Spinal cord (tissue), 9 donors: ENCODE measurements at regions not wholly inside any gene's neighbourhood (a gene's known extent, or its start where the extent isn't known, plus 50 kb on each side); places are given as distances from the start of the nearest gene placed in this dataset.

Experiments used
- DNase-seq, 6 donors: peaks; one replicate each; pipeline versions ENCODE4 v3.0.0 to v3.0.0-alpha.2; 2013 to 2015; ENCODE audit warnings: low spot score in 6 of 6, low read depth in 4 of 6
- H3K27ac ChIP-seq: one replicate; pipeline ENCODE4 v1.5.1; 2013; ENCODE audit warnings: low read depth, low read length, control low read depth
- H3K27me3 ChIP-seq: one replicate; pipeline ENCODE4 v1.6.1; 2013; ENCODE audit warnings: low read length; ENCODE audit not compliant: control insufficient read depth, insufficient read depth
- H3K36me3 ChIP-seq: one replicate; pipeline ENCODE4 v1.6.1; 2013; ENCODE audit warnings: low read length; ENCODE audit not compliant: control insufficient read depth, insufficient read depth
- H3K4me1 ChIP-seq: one replicate; pipeline ENCODE4 v1.6.1; 2013; ENCODE audit warnings: low read length; ENCODE audit not compliant: control insufficient read depth, insufficient read depth
- H3K4me3 ChIP-seq: one replicate; pipeline ENCODE4 v1.5.1; 2013; ENCODE audit warnings: low read depth, low read length, control low read depth
- H3K9me3 ChIP-seq: one replicate; pipeline ENCODE4 v1.6.1; 2013; ENCODE audit warnings: low read length; ENCODE audit not compliant: control insufficient read depth, insufficient read depth
- WGBS: methylation state at CpG from one replicate; pipeline ENCODE4 v1.1.5; 2013; ENCODE audit warnings: missing lambda C conversion rate; ENCODE audit not compliant: insufficient coverage; 5-methylcytosine and 5-hydroxymethylcytosine counted together
- donor health status: healthy.

DNA sequence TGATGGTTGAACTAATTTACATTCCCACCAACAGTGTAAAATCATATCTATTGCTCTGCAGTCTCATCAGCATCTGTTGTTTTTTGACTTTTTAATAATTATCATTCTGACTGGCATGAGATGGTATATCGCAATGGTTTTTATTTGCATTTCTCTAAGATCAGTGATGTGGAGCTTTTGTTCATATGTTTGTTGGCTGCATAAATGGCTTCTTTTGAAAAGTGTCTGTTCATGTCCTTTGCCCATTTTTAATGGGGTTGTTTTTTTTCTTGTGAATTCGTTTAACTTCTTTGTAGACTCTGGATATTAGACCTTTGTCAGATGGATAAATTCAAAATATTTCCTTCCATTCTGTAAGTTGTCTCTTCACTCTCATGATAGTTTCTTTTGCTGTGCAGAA lies 115.2 kb upstream of the CDH12 start:
- Histone ChIP-seq H3K36me3 (no peaks in the 10 kb centered on the region), H3K4me3 (no peak overlapping the region), H3K27me3 (no peaks in the 10 kb centered on the region), H3K9me3 (peaks cover 3% of the 10 kb centered on the region), H3K4me1 (no peaks in the 10 kb centered on the region), H3K27ac (no peak overlapping the region)
- 100% methylated on average over 1 of the region's 2 CpGs for WGBS
- DNase-seq, result no peak

DNA sequence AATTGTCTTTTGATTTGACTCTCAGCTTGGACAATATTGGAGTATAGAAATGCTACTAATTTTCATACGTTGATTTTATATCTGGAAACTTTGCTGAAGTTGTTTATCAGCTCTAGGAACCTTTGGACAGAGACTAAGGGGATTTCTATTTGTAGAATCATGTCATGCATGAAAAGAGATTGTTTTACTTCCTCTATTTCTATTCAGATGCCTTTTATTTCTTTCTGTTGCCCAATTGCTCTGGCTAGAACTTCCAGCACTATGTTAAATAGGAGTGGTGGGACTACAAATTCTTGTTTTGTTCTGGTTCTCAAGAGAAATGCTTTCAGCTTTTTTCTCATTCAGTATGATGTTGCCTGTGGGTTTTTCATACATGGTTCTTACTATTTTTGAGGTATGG lies 112.8 kb upstream of the CDH12 start:
- no CpG with 5 or more reads among the region's 1 CpG for WGBS
- Histone ChIP-seq H3K27ac (no peak overlapping the region), H3K36me3 (no peaks in the 10 kb centered on the region), H3K4me3 (no peak overlapping the region), H3K4me1 (no peaks in the 10 kb centered on the region), H3K27me3 (no peaks in the 10 kb centered on the region), H3K9me3 (peaks cover 3% of the 10 kb centered on the region)
- DNase-seq, result no peak

DNA sequence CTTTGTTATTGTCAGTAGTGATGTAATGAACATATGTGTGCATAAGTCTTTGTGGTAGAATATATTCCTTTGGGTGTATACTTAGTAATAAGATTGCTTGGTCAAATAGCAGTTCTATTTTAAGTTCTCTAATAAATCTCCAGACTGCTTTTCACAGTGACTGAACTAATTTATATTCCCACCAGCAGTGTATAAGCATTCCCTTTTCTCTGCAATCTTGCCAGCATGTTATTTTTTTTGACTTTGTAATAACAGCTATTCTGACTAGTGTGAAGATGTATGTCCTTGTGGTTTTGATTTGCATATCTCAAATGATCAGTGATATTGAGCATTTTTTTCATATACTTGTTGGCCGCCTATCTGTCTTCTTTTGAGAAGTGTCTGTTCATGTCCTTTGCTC lies 111.5 kb upstream of the CDH12 start:
- Histone ChIP-seq H3K27me3 (no peaks in the 10 kb centered on the region), H3K27ac (no peak overlapping the region), H3K4me3 (no peak overlapping the region), H3K4me1 (no peaks in the 10 kb centered on the region), H3K36me3 (no peaks in the 10 kb centered on the region), H3K9me3 (peaks cover 3% of the 10 kb centered on the region)
- no CpG with 5 or more reads among the region's 1 CpG for WGBS
- DNase-seq, result no peak

GRCh38 chr5:22958462-22959262 lies 105.5 kb upstream of the CDH12 start:
- no peaks in the 10 kb centered on the region for H3K36me3 ChIP-seq

DNA sequence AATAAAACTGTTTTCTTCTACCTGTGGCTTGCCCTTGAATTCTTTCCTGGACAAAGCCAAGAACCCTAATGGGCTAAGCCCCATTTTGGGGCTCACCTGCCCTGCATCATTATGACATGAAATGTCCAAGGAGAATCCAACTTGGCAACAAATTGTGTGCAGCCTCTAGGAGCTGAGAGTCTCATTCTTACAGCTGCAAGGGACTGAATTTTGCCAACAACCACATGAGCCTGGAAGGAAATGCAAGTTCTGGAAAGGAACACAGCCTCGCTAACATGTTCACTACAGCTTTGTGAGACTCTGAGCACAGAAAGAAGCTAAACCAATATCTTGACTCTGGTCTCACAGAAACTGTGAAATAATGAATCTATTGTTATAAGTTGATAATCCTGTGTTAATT lies 94.8 kb upstream of the CDH12 start:
- no peaks in the 10 kb centered on the region for H3K4me1 ChIP-seq
- DNase-seq, result no peak
- WGBS, result no CpG with 5 or more reads among the region's 1 CpG

More at GRCh38 chr5:22958462-22959262, 105.5 kb upstream of the CDH12 start:
- DNase-seq, result peak in 1 of 6 donors; percentile 20
- WGBS, result no CpG with 5 or more reads among the region's 3 CpGs
- no peaks in the 10 kb centered on the region for H3K9me3 ChIP-seq
- no peak overlapping the region for H3K4me3 ChIP-seq
- no peaks in the 10 kb centered on the region for H3K4me1 ChIP-seq
- no peak overlapping the region for H3K27ac ChIP-seq
- H3K27me3 ChIP-seq, result no peaks in the 10 kb centered on the region

DNA sequence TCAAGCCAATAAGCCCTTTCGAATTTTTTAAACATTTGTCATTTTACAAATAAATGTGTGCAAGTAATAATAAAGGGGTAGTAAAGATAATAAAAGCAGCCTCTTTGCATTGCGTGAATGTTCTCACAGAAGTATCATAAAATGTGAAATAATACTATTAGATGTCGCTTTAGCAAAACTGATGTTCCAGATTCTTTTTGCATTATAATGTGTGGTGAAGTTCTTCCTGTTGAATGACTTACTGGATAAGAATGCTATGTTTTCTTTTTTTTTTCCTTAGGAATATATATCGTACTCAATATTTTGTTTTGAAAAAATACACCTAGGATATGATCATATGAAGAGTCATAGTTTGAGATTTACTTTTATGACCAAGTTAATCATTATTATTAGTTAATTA lies 85.2 kb upstream of the CDH12 start:
- Histone ChIP-seq H3K9me3 (no peaks in the 10 kb centered on the region), H3K4me3 (no peak overlapping the region), H3K36me3 (no peaks in the 10 kb centered on the region), H3K27ac (no peak overlapping the region), H3K27me3 (no peaks in the 10 kb centered on the region), H3K4me1 (no peaks in the 10 kb centered on the region)
- no CpG with 5 or more reads among the region's 4 CpGs for WGBS
- DNase-seq, result peak in 1 of 6 donors; percentile 8

More for the DNA sequence above, 94.8 kb upstream of the CDH12 start:
- Histone ChIP-seq H3K9me3 (no peaks in the 10 kb centered on the region), H3K4me3 (no peak overlapping the region), H3K27ac (no peak overlapping the region), H3K27me3 (no peaks in the 10 kb centered on the region), H3K36me3 (no peaks in the 10 kb centered on the region)

GRCh38 chr5:22928821-22929482 lies 75.8 kb upstream of the CDH12 start:
- no CpG with 5 or more reads among the region's 1 CpG for WGBS
- H3K4me3 ChIP-seq, result no peak overlapping the region
- no peak overlapping the region for H3K27ac ChIP-seq
- no peaks in the 10 kb centered on the region for H3K9me3 ChIP-seq
- no peak for DNase-seq
- H3K4me1 ChIP-seq, result no peaks in the 10 kb centered on the region
- no peaks in the 10 kb centered on the region for H3K36me3 ChIP-seq
- no peaks in the 10 kb centered on the region for H3K27me3 ChIP-seq

- H3K9me3 ChIP-seq, result no peaks in the 10 kb centered on the region
- H3K4me1 ChIP-seq, result no peaks in the 10 kb centered on the region
- H3K4me3 ChIP-seq, result no peak overlapping the region
- H3K36me3 ChIP-seq, result no peaks in the 10 kb centered on the region
- WGBS, result no CpG with 5 or more reads among the region's 1 CpG
- DNase-seq, result no peak
- H3K27ac ChIP-seq, result no peak overlapping the region
- H3K27me3 ChIP-seq, result no peaks in the 10 kb centered on the region
Observed at GRCh38 chr5:22926574-22926973, 73.4 kb upstream of the CDH12 start.

DNA sequence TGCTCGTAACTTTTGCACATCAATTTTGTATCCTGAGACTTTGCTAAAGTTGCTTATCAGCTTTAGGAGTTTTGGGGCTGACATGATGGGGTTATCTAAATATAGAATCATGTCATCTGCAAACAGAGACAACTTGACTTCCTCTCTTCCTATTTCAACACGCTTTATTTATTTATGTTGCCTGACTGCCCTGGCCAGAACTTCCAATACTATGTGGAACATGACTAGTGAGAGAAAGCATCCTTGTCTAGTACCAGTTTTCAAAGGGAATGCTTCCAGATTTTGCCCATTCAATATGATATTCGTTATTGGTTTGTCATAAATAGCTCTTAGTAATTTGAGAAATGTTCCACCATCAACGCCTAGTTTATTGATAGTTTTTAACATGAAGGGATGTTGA lies 65.4 kb upstream of the CDH12 start:
- H3K4me1 ChIP-seq, result no peaks in the 10 kb centered on the region
- H3K27me3 ChIP-seq, result no peaks in the 10 kb centered on the region
- H3K9me3 ChIP-seq, result no peaks in the 10 kb centered on the region
- no peak for DNase-seq
- no peak overlapping the region for H3K4me3 ChIP-seq
- no CpG with 5 or more reads among the region's 4 CpGs for WGBS
- H3K27ac ChIP-seq, result no peak overlapping the region
- no peaks in the 10 kb centered on the region for H3K36me3 ChIP-seq

DNA sequence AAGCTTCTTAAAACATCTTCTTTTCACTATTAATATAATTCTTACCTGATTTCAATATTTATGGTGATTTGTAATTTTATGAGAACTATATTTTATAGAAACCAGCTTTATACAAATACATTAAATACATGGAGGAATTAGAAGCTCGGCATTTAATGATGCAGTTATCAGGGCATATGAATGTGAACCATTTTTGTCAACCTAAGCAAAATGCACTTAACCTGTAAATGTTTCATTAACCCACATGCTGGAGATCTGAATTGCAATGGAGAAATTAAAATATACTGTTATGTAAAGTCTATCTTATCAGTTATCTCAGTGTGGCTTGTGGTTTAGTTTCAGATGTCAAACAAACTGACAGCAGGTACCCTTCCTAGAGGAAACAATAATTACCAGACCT lies 63.2 kb upstream of the CDH12 start:
- Histone ChIP-seq H3K4me3 (no peak overlapping the region), H3K27me3 (no peaks in the 10 kb centered on the region), H3K27ac (no peak overlapping the region), H3K9me3 (no peaks in the 10 kb centered on the region), H3K4me1 (no peaks in the 10 kb centered on the region), H3K36me3 (no peaks in the 10 kb centered on the region)
- DNase-seq, result no peak
- no CpG with 5 or more reads among the region's 1 CpG for WGBS
